CD14-positive monocyte (primary cell): ENCODE measurements at regions not wholly inside any gene's neighbourhood (a gene's known extent, or its start where the extent isn't known, plus 50 kb on each side); places are given as distances from the start of the nearest gene placed in this dataset.

Experiments used
- DNase-seq, 3 donors: peaks; one replicate each; pipeline ENCODE4 v3.0.0-alpha.2; 2011 to 2022
- H2AFZ ChIP-seq: 2 replicates; pipeline ENCODE4 v1.6.0; 2012; ENCODE audit warnings: mild to moderate bottlenecking, low read depth, low read length, inconsistent platforms; ENCODE audit not compliant: insufficient read depth, poor library complexity, severe bottlenecking
- H3K27ac ChIP-seq, 2 donors: 1 replicate in 1 of 2; 2 replicates in 1 of 2; pipeline ENCODE4 v1.5.1; 2012 to 2013; ENCODE audit warnings: low read length in 2 of 2, control low read depth in 1 of 2, inconsistent platforms in 1 of 2, low read depth in 1 of 2, mild to moderate bottlenecking in 1 of 2
- H3K27me3 ChIP-seq, 2 donors: one replicate each; pipeline versions ENCODE4 v1.6.0 to v1.6.1; 2011 to 2013; ENCODE audit warnings: low read length in 2 of 2; ENCODE audit not compliant: control insufficient read depth in 2 of 2, insufficient read depth in 2 of 2
- H3K36me3 ChIP-seq, 2 donors: replicated peaks in 1 of 2; 1 replicate in 1 of 2; 2 replicates in 1 of 2; pipeline versions ENCODE4 v1.5.1 to v1.6.1; 2012 to 2013; ENCODE audit warnings: low read length in 2 of 2, control low read depth in 1 of 2, inconsistent platforms in 1 of 2, mild to moderate bottlenecking in 1 of 2; ENCODE audit not compliant: insufficient read depth in 2 of 2, control insufficient read depth in 1 of 2
- H3K4me1 ChIP-seq, 2 donors: 1 replicate in 1 of 2; 2 replicates in 1 of 2; pipeline versions ENCODE4 v1.5.1 to v1.6.1; 2012 to 2013; ENCODE audit warnings: low read length in 2 of 2, control low read depth in 1 of 2, inconsistent platforms in 1 of 2, mild to moderate bottlenecking in 1 of 2, moderate library complexity in 1 of 2; ENCODE audit not compliant: insufficient read depth in 2 of 2, control insufficient read depth in 1 of 2
- H3K4me2 ChIP-seq: replicated peaks from 2 replicates; pipeline ENCODE3; 2012; ENCODE audit warnings: low read length, moderate library complexity, mild to moderate bottlenecking; ENCODE audit not compliant: poor library complexity, severe bottlenecking; ENCODE audit errors: extremely low read depth
- H3K4me3 ChIP-seq, 3 experiments: fragments of 200-600 bp in 1 of 3; sonication (generic) in 1 of 3; replicated peaks in 1 of 3; 1 replicate in 2 of 3; 2 replicates in 1 of 3; pipeline ENCODE4 v1.5.1; 2011 to 2013; ENCODE audit warnings: low read length in 3 of 3, mild to moderate bottlenecking in 3 of 3, control low read depth in 2 of 3, low read depth in 2 of 3, inconsistent platforms in 1 of 3, moderate library complexity in 1 of 3
- H3K79me2 ChIP-seq: 2 replicates; pipeline ENCODE4 v1.6.0; 2012; ENCODE audit warnings: mild to moderate bottlenecking, control low read depth, inconsistent platforms, low read length, moderate library complexity; ENCODE audit not compliant: insufficient read depth
- H3K9ac ChIP-seq: 2 replicates; pipeline ENCODE4 v1.6.0; 2017; ENCODE audit warnings: low read length, mild to moderate bottlenecking; ENCODE audit not compliant: insufficient read depth, poor library complexity, severe bottlenecking
- H3K9me3 ChIP-seq, 2 donors: replicated peaks in 1 of 2; 1 replicate in 1 of 2; 2 replicates in 1 of 2; pipeline versions ENCODE4 v1.5.1 to v1.6.1; 2012 to 2013; ENCODE audit warnings: low read length in 2 of 2, control low read depth in 1 of 2; ENCODE audit not compliant: control insufficient read depth in 1 of 2, insufficient read depth in 1 of 2
- H4K20me1 ChIP-seq: 2 replicates; pipeline ENCODE4 v1.6.0; 2012; ENCODE audit warnings: mild to moderate bottlenecking, low read length, control low read depth, moderate library complexity; ENCODE audit not compliant: insufficient read depth
- H3K27ac Mint-ChIP-seq, 7 donors: one replicate each; pipeline ENCODE4 v1.8.0; 2020; ENCODE audit warnings: mild to moderate bottlenecking in 7 of 7, mixed read lengths in 7 of 7, moderate library complexity in 6 of 7, inconsistent platforms in 2 of 7
- H3K27me3 Mint-ChIP-seq, 3 donors: one replicate each; pipeline ENCODE4 v1.8.0; 2021 to 2022; ENCODE audit warnings: low read depth in 3 of 3, mild to moderate bottlenecking in 3 of 3, mixed read lengths in 3 of 3, moderate library complexity in 3 of 3, inconsistent platforms in 1 of 3
- H3K36me3 Mint-ChIP-seq, 2 donors: one replicate each; pipeline ENCODE4 v1.8.0; 2020; ENCODE audit warnings: mixed read lengths in 2 of 2, inconsistent platforms in 1 of 2, mild to moderate bottlenecking in 1 of 2
- H3K4me1 Mint-ChIP-seq: one replicate; pipeline ENCODE4 v1.8.0; 2020; ENCODE audit warnings: mild to moderate bottlenecking, mixed read lengths
- H3K4me3 Mint-ChIP-seq, 2 donors: one replicate each; pipeline ENCODE4 v1.8.0; 2020; ENCODE audit warnings: mild to moderate bottlenecking in 2 of 2, mixed read lengths in 2 of 2, moderate library complexity in 1 of 2
- H3K9me3 Mint-ChIP-seq, 7 donors: one replicate each; pipeline ENCODE4 v1.8.0; 2020 to 2022; ENCODE audit warnings: mixed read lengths in 7 of 7, mild to moderate bottlenecking in 6 of 7, moderate library complexity in 6 of 7, inconsistent platforms in 2 of 7
- WGBS: methylation state at CpG from one replicate; pipeline ENCODE4 v1.1.5; 2013; ENCODE audit warnings: missing lambda C conversion rate; ENCODE audit not compliant: insufficient coverage; 5-methylcytosine and 5-hydroxymethylcytosine counted together
- intact Hi-C, 2 donors: fragments of 100-400 bp; cut with micrococcal nuclease; formaldehyde crosslinking; loops; one replicate each; pipeline versions ENCODE4 v1.15.0 to v1.15.1; 2023
- TF ChIP-seq, protein P1 (sequence below): fragments of 200-600 bp; IDR thresholded peaks from one replicate; pipeline ENCODE4 v1.8.0; 2022; ENCODE audit warnings: antibody characterized with exemption, mild to moderate bottlenecking

- no peaks in the 10 kb centered on the region for H3K4me1 Mint-ChIP-seq
- DNase-seq = no peak
- H3K9me3 Mint-ChIP-seq = peaks cover 37 to 84% (median 75%) of the 10 kb centered on the region in 7 donors
- no peaks in the 10 kb centered on the region for H3K4me1 ChIP-seq
- no peak overlapping the region for H3K4me3 ChIP-seq
- no peaks in the 10 kb centered on the region for H3K27me3 ChIP-seq
- H3K79me2 ChIP-seq = no peaks in the 10 kb centered on the region
- intact Hi-C loops = no loop called here
- no peaks in the 10 kb centered on the region for H4K20me1 ChIP-seq
- H3K36me3 ChIP-seq = no peaks in the 10 kb centered on the region
- H3K9me3 ChIP-seq = peaks cover 83 to 98% of the 10 kb centered on the region in 2 donors
- H3K27me3 Mint-ChIP-seq = no peaks in the 10 kb centered on the region
- H3K4me2 ChIP-seq = no peak overlapping the region
- H3K27ac ChIP-seq = no peak overlapping the region
- 57% methylated on average over 4 of the region's 6 CpGs for WGBS
- TF ChIP-seq, protein P1, sequence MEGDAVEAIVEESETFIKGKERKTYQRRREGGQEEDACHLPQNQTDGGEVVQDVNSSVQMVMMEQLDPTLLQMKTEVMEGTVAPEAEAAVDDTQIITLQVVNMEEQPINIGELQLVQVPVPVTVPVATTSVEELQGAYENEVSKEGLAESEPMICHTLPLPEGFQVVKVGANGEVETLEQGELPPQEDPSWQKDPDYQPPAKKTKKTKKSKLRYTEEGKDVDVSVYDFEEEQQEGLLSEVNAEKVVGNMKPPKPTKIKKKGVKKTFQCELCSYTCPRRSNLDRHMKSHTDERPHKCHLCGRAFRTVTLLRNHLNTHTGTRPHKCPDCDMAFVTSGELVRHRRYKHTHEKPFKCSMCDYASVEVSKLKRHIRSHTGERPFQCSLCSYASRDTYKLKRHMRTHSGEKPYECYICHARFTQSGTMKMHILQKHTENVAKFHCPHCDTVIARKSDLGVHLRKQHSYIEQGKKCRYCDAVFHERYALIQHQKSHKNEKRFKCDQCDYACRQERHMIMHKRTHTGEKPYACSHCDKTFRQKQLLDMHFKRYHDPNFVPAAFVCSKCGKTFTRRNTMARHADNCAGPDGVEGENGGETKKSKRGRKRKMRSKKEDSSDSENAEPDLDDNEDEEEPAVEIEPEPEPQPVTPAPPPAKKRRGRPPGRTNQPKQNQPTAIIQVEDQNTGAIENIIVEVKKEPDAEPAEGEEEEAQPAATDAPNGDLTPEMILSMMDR = no peak
- H3K27ac Mint-ChIP-seq = no peak overlapping the region
- no peak overlapping the region for H2AFZ ChIP-seq
- H3K9ac ChIP-seq = no peak overlapping the region
- no peak overlapping the region for H3K4me3 Mint-ChIP-seq
- H3K36me3 Mint-ChIP-seq = no peaks in the 10 kb centered on the region
Observed at GRCh38 chr19:27676877-27677276, 1536.1 kb downstream of the UQCRFS1 start.

DNA sequence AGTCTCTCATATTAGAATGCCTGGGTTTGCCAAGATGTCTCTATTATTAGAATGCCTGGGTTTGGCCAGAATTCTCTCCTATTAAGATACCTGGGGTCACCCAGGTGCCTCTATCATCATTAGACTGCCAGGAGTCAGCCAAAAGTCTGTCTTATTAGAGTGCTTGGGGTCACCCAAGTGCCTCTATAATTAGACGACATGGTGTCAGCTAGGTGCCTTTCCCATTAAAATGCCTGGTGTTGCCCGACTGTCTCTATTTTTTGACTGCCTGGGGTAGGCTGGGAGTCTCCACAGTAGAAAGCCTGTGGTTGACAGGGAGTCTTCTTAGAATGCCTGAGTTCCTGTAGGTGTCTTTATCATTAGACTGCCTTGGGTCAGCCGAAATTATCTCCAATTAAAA is 1536.6 kb downstream of the UQCRFS1 start:
- Histone ChIP-seq H3K27ac (no peak overlapping the region), H3K9ac (no peak overlapping the region), H3K4me1 (no peaks in the 10 kb centered on the region), H3K9me3 (peaks cover 88 to 98% of the 10 kb centered on the region in 2 donors), H3K4me2 (no peak overlapping the region), H2AFZ (no peak overlapping the region), H3K36me3 (no peaks in the 10 kb centered on the region), H4K20me1 (no peaks in the 10 kb centered on the region), H3K79me2 (no peaks in the 10 kb centered on the region), H3K27me3 (no peaks in the 10 kb centered on the region), H3K4me3 (no peak overlapping the region)
- Mint-ChIP-seq H3K27ac (peak overlapping the region in 1 of 7 donors; percentile 22), H3K4me1 (no peaks in the 10 kb centered on the region), H3K27me3 (no peaks in the 10 kb centered on the region), H3K4me3 (no peak overlapping the region), H3K9me3 (peaks cover 37 to 89% (median 80%) of the 10 kb centered on the region in 7 donors), H3K36me3 (no peaks in the 10 kb centered on the region)
- 74% methylated on average over 2 of the region's 3 CpGs for WGBS
- intact Hi-C loops = no loop called here
- no peak for DNase-seq
- TF ChIP-seq, protein P1 = no peak
